ENCODE measurements at regions not wholly inside any gene's neighbourhood (a gene's known extent, or its start where the extent isn't known, plus 50 kb on each side); places are given as distances from the start of the nearest gene placed in this dataset.

- TF ChIP-seq CTCF (IDR thresholded peaks at IDR 0.05), result no peak
- TF ChIP-seq POLR2A (IDR thresholded peaks at IDR 0.05), result no peak
Observed at GRCh38 chr3:111249421-111249820, 177.8 kb downstream of the NECTIN3 start.

Measured in vagina (tissue), 2 donors.